ENCODE measurements at regions not wholly inside any gene's neighbourhood (a gene's known extent, or its start where the extent isn't known, plus 50 kb on each side); places are given as distances from the start of the nearest gene placed in this dataset.
A peak's percentile ranks its signal among the peaks of the same experiment; 100 is the strongest.

DNA sequence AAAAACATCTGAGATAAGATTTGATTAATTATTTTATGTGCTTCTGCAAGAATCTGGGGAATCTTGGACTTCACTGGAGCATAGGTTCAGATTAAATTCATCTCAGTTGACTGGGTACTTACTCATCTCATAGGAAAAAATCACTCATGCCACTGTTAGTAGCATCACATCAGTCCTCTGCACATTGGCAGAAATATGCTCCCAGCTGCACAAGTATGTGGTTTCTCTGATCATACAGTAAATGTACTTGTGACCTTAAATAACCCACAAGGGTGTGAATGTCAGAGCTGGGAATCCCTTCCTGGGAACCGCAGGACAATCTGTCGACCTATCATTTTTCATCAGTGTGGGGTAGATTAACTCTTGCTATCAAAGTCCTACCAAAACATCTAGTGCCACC is 203.7 kb upstream of the SLC24A2 start:
- no peak for DNase-seq

- DNase-seq, result no peak
Measured at GRCh38 chr9:19989213-19989612, 200.4 kb upstream of the SLC24A2 start.

DNA sequence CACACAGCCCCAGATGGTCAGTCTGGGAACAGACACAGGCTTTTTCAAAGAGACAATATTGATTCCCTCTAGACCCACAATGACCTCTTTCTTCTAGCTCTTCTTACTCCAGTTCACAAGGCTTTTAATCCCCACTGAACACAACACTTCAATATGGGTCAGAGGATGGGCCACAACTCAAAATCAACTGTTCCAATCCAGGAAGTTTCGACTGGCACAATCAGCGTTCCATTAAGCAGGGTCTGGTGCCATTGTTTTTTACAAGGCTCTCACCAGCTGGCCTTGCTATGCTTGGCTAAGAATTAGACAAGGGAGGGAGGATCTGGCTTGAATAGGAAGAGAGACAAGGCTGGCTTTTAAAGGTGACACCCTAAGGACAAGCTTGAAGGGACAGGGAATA is 199.4 kb upstream of the SLC24A2 start:
- DNase-seq, result no peak

- DNase-seq, result no peak
Measured at GRCh38 chr9:19985081-19985480, 196.2 kb upstream of the SLC24A2 start.

DNA sequence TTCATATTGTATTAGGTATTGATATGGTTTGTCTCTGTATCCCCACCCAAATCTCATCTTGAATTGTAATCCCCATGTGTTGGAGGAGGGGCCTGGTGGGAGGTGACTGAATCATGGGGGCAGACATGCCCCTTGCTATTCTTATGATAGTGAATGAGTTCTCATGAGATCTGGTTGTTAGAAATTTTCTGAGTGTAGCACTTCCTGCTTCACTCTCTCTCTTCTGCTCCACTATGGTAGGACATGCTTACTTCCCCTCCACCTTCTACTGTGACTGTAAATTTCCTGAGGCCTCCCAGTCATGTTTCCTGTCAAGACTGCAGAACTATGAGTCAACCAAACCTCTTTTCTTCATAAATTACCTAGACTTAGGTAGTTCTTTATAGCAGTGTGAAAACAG is 187.4 kb upstream of the SLC24A2 start:
- DNase-seq, result peak; percentile 36

- DNase-seq, result no peak
Measured at GRCh38 chr9:19975499-19975898, 186.7 kb upstream of the SLC24A2 start.

GRCh38 chr9:19969721-19970120 is 180.9 kb upstream of the SLC24A2 start:
- DNase-seq, result no peak

GRCh38 chr9:19967888-19968459 is 179.1 kb upstream of the SLC24A2 start:
- DNase-seq, result no peak

DNA sequence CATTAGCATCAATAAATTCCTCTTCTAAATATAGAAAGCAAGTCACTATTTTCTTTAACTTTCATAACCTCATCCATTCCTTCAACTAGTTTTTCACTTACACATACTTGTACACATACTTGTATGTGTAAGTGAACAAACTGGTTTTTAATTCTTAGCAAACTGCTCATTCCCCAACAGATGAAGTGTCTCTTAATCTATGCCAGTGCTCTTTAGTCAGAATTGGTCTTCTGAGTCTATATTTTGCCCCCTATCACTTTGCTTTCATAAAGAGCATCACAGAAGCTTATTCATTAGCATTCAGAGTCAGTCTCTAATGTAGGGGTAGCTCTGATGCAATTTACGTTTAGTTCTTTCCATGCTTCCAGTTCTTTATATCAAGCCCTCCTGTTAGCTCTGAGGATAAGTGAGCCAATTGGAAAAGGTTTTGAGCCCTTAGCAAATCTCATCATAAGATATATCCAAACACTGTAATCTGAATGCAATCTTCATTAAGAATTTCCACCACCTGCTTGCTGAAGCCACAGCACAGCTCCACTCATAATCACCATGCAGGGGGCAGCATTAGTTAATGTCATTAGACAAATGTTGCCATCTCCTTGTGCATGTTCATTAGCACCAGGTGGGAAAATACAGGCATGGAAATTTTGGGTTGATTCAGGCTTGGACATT is 178.5 kb upstream of the SLC24A2 start:
- DNase-seq, result peak; percentile 10

- no peak for DNase-seq
Measured at GRCh38 chr9:19965336-19965735, 176.5 kb upstream of the SLC24A2 start.

DNA sequence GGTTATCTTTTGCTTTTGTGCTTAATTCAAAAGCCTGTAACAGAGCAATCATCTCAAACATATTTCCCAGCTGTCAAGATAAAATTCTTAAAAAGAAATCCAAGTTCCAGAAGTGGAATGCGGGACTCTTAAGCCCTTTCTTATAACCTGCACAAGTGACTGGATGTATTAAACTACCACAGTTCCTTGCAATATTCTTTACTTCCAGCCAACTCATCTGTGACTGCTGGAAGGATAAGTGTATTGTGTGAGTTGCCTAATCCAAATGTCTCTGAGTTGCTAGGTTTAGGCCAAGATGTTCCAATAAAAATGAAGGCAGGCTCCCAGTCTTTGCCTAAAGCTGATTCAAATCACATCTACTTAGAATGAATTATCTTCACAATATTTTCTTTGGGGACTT is 159.2 kb upstream of the SLC24A2 start:
- DNase-seq, result no peak

DNA sequence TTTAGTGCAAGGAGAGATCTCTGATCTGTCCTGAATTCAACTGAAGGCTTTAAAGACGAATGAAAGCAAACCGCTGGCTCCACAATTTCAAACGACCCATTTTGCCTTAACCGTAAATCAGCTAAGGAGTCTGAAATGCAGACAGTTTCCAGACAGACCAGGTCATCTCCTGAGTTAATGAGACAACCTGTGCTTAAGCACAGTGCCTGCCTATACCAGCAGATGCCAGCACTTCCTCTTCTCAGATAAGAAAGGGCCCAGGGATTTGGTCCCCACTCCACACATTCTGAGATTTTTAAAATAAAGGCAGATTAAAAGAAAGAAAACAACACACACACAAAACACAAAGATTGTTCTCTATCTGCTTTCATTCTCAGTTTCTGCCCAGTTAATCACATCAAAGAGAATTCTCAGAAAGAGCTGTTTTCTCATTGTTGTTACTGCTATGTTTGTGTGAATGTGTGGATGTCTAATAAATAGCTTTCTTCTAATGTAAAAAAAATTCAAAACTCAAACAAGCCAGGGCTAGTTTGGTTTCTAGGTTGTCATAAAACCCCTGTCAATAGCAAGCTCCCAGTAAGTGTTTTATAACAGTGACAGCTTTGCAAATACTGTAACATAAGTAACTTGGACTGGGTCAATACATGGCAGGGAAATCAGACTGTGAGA is 157.7 kb upstream of the SLC24A2 start:
- peak; percentile 57 for DNase-seq

DNA sequence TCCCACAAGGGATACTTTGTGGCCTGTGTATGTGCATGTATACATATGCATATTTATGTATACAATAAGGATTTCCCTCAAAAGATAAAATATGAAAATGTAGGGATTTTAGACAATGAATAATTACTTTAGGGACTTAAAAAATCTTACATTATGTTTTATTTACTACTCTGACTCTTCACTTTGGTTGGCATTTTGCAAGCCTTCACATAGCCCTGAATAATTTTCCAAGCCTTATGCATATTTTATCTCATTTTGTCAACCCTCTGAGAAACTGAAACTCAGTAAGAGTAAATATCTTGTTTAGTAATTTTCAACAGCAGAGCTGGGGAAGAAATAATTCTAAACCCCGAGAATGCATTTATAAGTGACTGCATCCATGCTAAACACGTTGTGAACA is 153.0 kb upstream of the SLC24A2 start:
- no peak for DNase-seq

DNA sequence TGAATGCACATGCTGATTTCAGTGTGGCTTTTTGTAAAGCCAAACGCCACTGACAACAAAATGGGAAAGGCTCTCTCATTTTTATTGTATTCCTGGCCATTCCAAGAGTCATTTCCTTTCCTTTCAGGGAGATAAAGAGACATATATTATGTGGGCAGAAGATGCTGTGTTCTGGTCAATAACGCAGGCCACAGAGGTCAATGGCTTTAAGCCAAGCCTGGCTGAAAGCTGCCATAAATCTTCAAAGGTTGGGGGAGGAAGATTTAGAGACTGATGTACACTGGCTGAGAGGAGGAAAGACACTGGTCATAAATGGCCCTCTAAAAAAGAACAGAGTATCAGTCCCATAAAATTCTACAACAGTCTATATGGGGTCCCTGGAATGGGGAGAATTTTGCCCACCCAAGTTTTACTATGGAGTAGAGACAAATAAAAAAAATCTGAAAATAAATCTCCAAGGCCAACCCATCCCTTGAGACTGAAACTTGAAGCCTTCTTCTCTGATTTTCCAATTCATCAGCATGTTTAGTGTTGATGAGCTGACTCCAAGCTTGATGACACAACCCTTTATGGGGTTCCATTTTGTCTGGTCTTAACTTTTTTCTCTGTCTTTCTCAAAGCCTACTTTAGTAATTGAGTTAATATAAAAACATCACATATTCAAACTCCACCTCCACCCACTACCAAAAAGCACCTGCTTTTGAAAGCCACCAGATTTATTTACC is 152.1 kb upstream of the SLC24A2 start:
- no peak for DNase-seq

GRCh38 chr9:19939734-19940278 is 151.0 kb upstream of the SLC24A2 start:
- DNase-seq, result no peak

GRCh38 chr9:19938990-19939733 is 150.3 kb upstream of the SLC24A2 start:
- no peak for DNase-seq

GRCh38 chr9:19937121-19937520 is 148.3 kb upstream of the SLC24A2 start:
- DNase-seq, result no peak

DNA sequence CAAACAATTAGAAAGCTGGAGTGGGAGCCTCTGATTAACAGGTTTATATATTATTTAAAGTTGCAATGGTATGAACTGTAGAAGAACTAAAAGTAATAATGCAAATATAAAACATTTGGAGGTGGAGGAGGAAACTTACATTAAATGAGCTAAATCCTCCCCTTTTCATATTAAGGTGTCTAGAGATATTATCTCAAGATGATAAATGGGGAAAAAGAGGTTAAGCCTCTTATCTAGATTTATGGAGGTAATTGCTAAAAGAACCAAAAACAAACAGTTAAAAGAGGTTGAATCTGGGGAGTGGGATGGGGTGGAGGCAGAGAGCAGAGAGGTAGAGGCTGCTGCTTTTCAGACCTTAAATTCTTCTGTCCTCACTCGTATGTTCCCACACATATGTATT is 147.8 kb upstream of the SLC24A2 start:
- no peak for DNase-seq

GRCh38 chr9:19935422-19935821 is 146.6 kb upstream of the SLC24A2 start:
- DNase-seq, result no peak

DNA sequence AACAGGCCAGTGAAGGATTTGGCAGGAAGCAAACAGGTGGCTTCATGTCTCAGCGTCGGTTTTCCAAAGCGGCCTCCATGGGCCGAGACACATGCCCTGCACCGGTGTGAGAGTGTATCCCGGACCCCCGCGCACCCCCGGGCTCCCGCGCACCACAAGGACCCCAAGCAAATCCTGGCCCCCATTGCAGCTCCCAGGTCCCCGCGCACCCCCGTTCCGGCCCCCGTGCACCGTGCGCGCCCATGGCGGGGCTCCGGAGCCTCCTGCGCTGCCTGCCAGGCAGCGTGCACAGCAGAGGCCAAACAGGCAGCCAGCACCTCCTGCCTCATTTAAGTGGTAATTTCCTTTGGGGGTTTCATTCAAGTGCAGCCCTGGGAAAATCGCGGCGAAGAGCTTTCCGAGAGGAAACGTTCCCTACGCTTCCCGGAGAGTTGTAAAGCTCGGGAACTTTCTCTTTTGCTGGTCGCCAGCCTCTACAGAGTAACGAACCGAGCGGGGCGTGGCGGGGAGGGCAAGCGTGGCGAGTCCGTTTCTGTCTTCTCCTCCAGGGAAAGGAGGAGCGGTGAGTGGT is 145.5 kb upstream of the SLC24A2 start:
- DNase-seq, result peak; percentile 20

GRCh38 chr9:19931098-19931890 is 142.5 kb upstream of the SLC24A2 start:
- peak; percentile 26 for DNase-seq

DNA sequence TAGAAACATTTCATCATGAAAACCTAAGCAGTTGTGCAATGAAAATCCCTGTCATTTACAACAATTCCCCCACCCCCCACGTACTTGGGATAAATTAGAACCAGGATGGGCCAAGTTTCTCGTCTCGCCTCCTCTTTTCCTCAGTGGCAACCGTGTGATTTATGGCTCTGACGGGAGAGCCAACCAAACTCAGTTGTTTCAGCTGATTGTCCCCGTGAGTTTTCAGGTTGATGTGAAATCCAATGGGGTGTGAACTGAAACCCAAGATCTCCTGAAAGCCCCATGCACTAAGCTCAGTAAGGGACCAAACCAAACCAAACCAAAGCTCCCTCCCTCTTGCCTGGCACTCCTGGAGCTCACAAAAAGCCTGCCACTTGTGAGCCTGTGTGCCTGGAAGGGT is 138.7 kb upstream of the SLC24A2 start:
- no peak for DNase-seq
